Astrocyte (in vitro differentiated cells and primary cell): ENCODE measurements at regions not wholly inside any gene's neighbourhood (a gene's known extent, or its start where the extent isn't known, plus 50 kb on each side); places are given as distances from the start of the nearest gene placed in this dataset.
"Not testable (repeated sequence)": the region's sequence is repeated elsewhere in the genome, so short reads cannot be mapped to it uniquely, and the experiment has no call there.

Experiments
- DNase-seq: peaks from one replicate; pipeline ENCODE4 v3.0.0-alpha.2; 2010; ENCODE audit warnings: low read depth
- FAIRE-seq: peaks from 2 replicates; lab custom pipeline; 2011; peaks lifted over from hg19 to GRCh38; lab: Jason Lieb, UNC
- H2AFZ ChIP-seq: 2 replicates; pipeline ENCODE4 v1.6.0; 2012; ENCODE audit warnings: low read depth, low read length, inconsistent platforms
- H3K27ac ChIP-seq: 2 replicates; pipeline ENCODE4 v1.5.1; 2011; ENCODE audit warnings: low read depth, low read length, inconsistent platforms
- H3K27me3 ChIP-seq: 2 replicates; pipeline ENCODE4 v1.6.0; 2011; ENCODE audit warnings: low read length, inconsistent platforms; ENCODE audit not compliant: insufficient read depth
- H3K36me3 ChIP-seq: 2 replicates; pipeline ENCODE4 v1.5.1; 2011; ENCODE audit warnings: low read length, inconsistent platforms; ENCODE audit not compliant: insufficient read depth
- H3K4me1 ChIP-seq: 2 replicates; pipeline ENCODE4 v1.5.1; 2011; ENCODE audit warnings: low read length, inconsistent platforms; ENCODE audit not compliant: insufficient read depth
- H3K4me2 ChIP-seq: 2 replicates; pipeline ENCODE4 v1.6.0; 2012; ENCODE audit warnings: low read length, inconsistent platforms
- H3K4me3 ChIP-seq: 2 replicates; pipeline ENCODE4 v1.5.1; 2011; ENCODE audit warnings: low read depth, mild to moderate bottlenecking, low read length, inconsistent platforms; ENCODE audit not compliant: insufficient read depth
- H3K79me2 ChIP-seq: 2 replicates; pipeline ENCODE4 v1.6.0; 2012; ENCODE audit warnings: mild to moderate bottlenecking, low read length, inconsistent platforms; ENCODE audit not compliant: insufficient read depth
- H3K9ac ChIP-seq: 2 replicates; pipeline ENCODE4 v1.6.0; 2012; ENCODE audit warnings: mild to moderate bottlenecking, low read length, inconsistent platforms
- H3K9me3 ChIP-seq: 2 replicates; pipeline ENCODE4 v1.5.1; 2012; ENCODE audit warnings: low read depth, mild to moderate bottlenecking, low read length, inconsistent platforms; ENCODE audit not compliant: insufficient read depth
- H4K20me1 ChIP-seq: 2 replicates; pipeline ENCODE4 v1.6.0; 2012; ENCODE audit warnings: low read length, inconsistent platforms; ENCODE audit not compliant: insufficient read depth
- H3K27ac Mint-ChIP-seq: one replicate; pipeline ENCODE4 v1.8.0; 2021; ENCODE audit warnings: mild to moderate bottlenecking, mixed read lengths; ENCODE audit not compliant: unreplicated experiment
- H3K27me3 Mint-ChIP-seq: one replicate; pipeline ENCODE4 v1.8.0; 2021; ENCODE audit warnings: low read depth, mixed read lengths; ENCODE audit not compliant: unreplicated experiment
- H3K36me3 Mint-ChIP-seq: one replicate; pipeline ENCODE4 v1.8.0; 2021; ENCODE audit warnings: low read depth, mixed read lengths; ENCODE audit not compliant: unreplicated experiment
- H3K4me1 Mint-ChIP-seq: one replicate; pipeline ENCODE4 v1.8.0; 2021; ENCODE audit warnings: low read depth, mixed read lengths; ENCODE audit not compliant: unreplicated experiment
- H3K4me3 Mint-ChIP-seq: one replicate; pipeline ENCODE4 v1.8.0; 2021; ENCODE audit warnings: mild to moderate bottlenecking, moderate library complexity, mixed read lengths; ENCODE audit not compliant: unreplicated experiment
- H3K9me3 Mint-ChIP-seq: one replicate; pipeline ENCODE4 v1.8.0; 2021; ENCODE audit warnings: mild to moderate bottlenecking, mixed read lengths; ENCODE audit not compliant: unreplicated experiment
- CTCF ChIP-seq: IDR thresholded peaks from 2 replicates; pipeline ENCODE4 v1.5.1; 2011; ENCODE audit warnings: low read depth, mild to moderate bottlenecking, inconsistent platforms, low read length, moderate library complexity; ENCODE audit not compliant: insufficient read depth
- EZH2 ChIP-seq: IDR thresholded peaks from 2 replicates; pipeline ENCODE4 v1.6.1; 2012; ENCODE audit warnings: mild to moderate bottlenecking, low read length, inconsistent platforms; ENCODE audit not compliant: insufficient read depth

- DNase-seq (no peak), FAIRE-seq (no peak)
- H3K4me3 ChIP-seq: no peak overlapping the region
- no peaks in the 10 kb centered on the region for H3K27me3 Mint-ChIP-seq
- H2AFZ ChIP-seq: no peak overlapping the region
- H3K9me3 Mint-ChIP-seq: peaks cover 2% of the 10 kb centered on the region
- no peaks in the 10 kb centered on the region for H3K4me1 ChIP-seq
- H3K27ac ChIP-seq: no peak overlapping the region
- H3K4me2 ChIP-seq: no peak overlapping the region
- no peak overlapping the region for H3K4me3 Mint-ChIP-seq
- no peaks in the 10 kb centered on the region for H3K27me3 ChIP-seq
- H3K9me3 ChIP-seq: no peaks in the 10 kb centered on the region
- no peak overlapping the region for H3K9ac ChIP-seq
- peaks cover 2% of the 10 kb centered on the region for H3K4me1 Mint-ChIP-seq
- H3K36me3 Mint-ChIP-seq: peaks cover 4% of the 10 kb centered on the region
- no peak overlapping the region for H3K27ac Mint-ChIP-seq
- no peak for TF ChIP-seq EZH2
- H4K20me1 ChIP-seq: no peaks in the 10 kb centered on the region
- H3K79me2 ChIP-seq: no peaks in the 10 kb centered on the region
- H3K36me3 ChIP-seq: no peaks in the 10 kb centered on the region
These were observed 1357.4 kb upstream of the GOT2 start for GRCh38 chr16:60091529-60091928.

GRCh38 chr16:60091071-60091470 is 1357.0 kb upstream of the GOT2 start:
- no peak overlapping the region for H3K4me2 ChIP-seq
- no peak overlapping the region for H3K27ac Mint-ChIP-seq
- TF ChIP-seq EZH2: no peak
- no peak for TF ChIP-seq CTCF
- no peaks in the 10 kb centered on the region for H3K36me3 ChIP-seq
- DNase-seq: no peak
- no peaks in the 10 kb centered on the region for H3K27me3 Mint-ChIP-seq
- no peaks in the 10 kb centered on the region for H3K9me3 ChIP-seq
- no peaks in the 10 kb centered on the region for H3K4me1 ChIP-seq
- H3K4me1 Mint-ChIP-seq: peaks cover 2% of the 10 kb centered on the region
- peaks cover 2% of the 10 kb centered on the region for H3K9me3 Mint-ChIP-seq
- no peaks in the 10 kb centered on the region for H4K20me1 ChIP-seq
- no peak for FAIRE-seq
- H3K36me3 Mint-ChIP-seq: peaks cover 4% of the 10 kb centered on the region
- no peak overlapping the region for H3K4me3 ChIP-seq
- no peaks in the 10 kb centered on the region for H3K27me3 ChIP-seq
- H3K9ac ChIP-seq: no peak overlapping the region
- H2AFZ ChIP-seq: no peak overlapping the region
- no peaks in the 10 kb centered on the region for H3K79me2 ChIP-seq
- H3K27ac ChIP-seq: no peak overlapping the region
- no peak overlapping the region for H3K4me3 Mint-ChIP-seq

GRCh38 chr16:60087530-60087929 is 1353.4 kb upstream of the GOT2 start:
- Histone ChIP-seq H4K20me1 (no peaks in the 10 kb centered on the region), H3K4me2 (no peak overlapping the region), H3K27ac (no peak overlapping the region), H3K27me3 (no peaks in the 10 kb centered on the region), H3K9ac (no peak overlapping the region), H3K36me3 (no peaks in the 10 kb centered on the region), H3K9me3 (no peaks in the 10 kb centered on the region), H3K79me2 (no peaks in the 10 kb centered on the region), H2AFZ (no peak overlapping the region), H3K4me1 (no peaks in the 10 kb centered on the region), H3K4me3 (no peak overlapping the region)
- DNase-seq: no peak
- Mint-ChIP-seq H3K36me3 (peaks cover 4% of the 10 kb centered on the region), H3K4me3 (no peak overlapping the region), H3K27me3 (no peaks in the 10 kb centered on the region), H3K4me1 (peaks cover 2% of the 10 kb centered on the region), H3K9me3 (peaks cover 5% of the 10 kb centered on the region), H3K27ac (no peak overlapping the region)
- FAIRE-seq: no peak
- TF ChIP-seq EZH2: no peak
- no peak for TF ChIP-seq CTCF

GRCh38 chr16:60078819-60079218 is 1344.7 kb upstream of the GOT2 start:
- H3K36me3 ChIP-seq, H3K4me1 ChIP-seq, H3K9me3 Mint-ChIP-seq, H3K27me3 ChIP-seq, H3K79me2 ChIP-seq, H3K36me3 Mint-ChIP-seq, H2AFZ ChIP-seq, H3K4me3 ChIP-seq, H3K27ac Mint-ChIP-seq, H3K27me3 Mint-ChIP-seq, H3K9ac ChIP-seq, FAIRE-seq, H3K4me1 Mint-ChIP-seq, H3K4me3 Mint-ChIP-seq, H3K27ac ChIP-seq, DNase-seq, H3K4me2 ChIP-seq, H4K20me1 ChIP-seq, H3K9me3 ChIP-seq: not testable (repeated sequence)
